Activated B cell treated with CpG ODN at 0.5 μM for 24 hours (primary cell): ENCODE measurements at regions not wholly inside any gene's neighbourhood (a gene's known extent, or its start where the extent isn't known, plus 50 kb on each side); places are given as distances from the start of the nearest gene placed in this dataset.

ENCODE experiments used
- ATAC-seq: fragments of 200-7000 bp; cut with Tn5 transposase; one replicate; pipeline ENCODE4 v1.10.0; 2021; ENCODE audit warnings: low read depth, mild to moderate bottlenecking, moderate library complexity
- CTCF ChIA-PET: fragments of 350-600 bp; sonication (Branson Sonifier 250); formaldehyde crosslinking; loops from one replicate; lab custom pipeline; 2021; ENCODE audit warnings: antibody characterized with exemption; lab: Charles Lee
- POLR2A ChIA-PET: fragments of 350-600 bp; sonication (Branson Sonifier 250); formaldehyde crosslinking; loops from one replicate; lab custom pipeline; 2021; ENCODE audit warnings: antibody characterized with exemption; lab: Charles Lee
- DNase-seq: peaks from one replicate; pipeline ENCODE4 v3.0.0; 2022
- H3K27ac Mint-ChIP-seq: one replicate; pipeline ENCODE4 v1.8.0; 2020; ENCODE audit warnings: mixed read lengths
- H3K27me3 Mint-ChIP-seq: one replicate; pipeline ENCODE4 v1.8.0; 2021; ENCODE audit warnings: mixed read lengths
- H3K36me3 Mint-ChIP-seq: one replicate; pipeline ENCODE4 v1.8.0; 2021; ENCODE audit warnings: low read depth, mixed read lengths
- H3K4me1 Mint-ChIP-seq: one replicate; pipeline ENCODE4 v1.8.0; 2021; ENCODE audit warnings: mixed read lengths
- H3K4me3 Mint-ChIP-seq: one replicate; pipeline ENCODE4 v1.8.0; 2020; ENCODE audit warnings: mild to moderate bottlenecking, mixed read lengths
- H3K9me3 Mint-ChIP-seq: one replicate; pipeline ENCODE4 v1.8.0; 2020; ENCODE audit warnings: mixed read lengths
- intact Hi-C: fragments of 100-400 bp; cut with micrococcal nuclease; formaldehyde crosslinking; loops from one replicate; pipeline ENCODE4 v1.15.1; 2024
- TF ChIP-seq, protein P1 (sequence below): fragments of 200-600 bp; IDR thresholded peaks from one replicate; pipeline ENCODE4 v1.8.0; 2022; ENCODE audit warnings: antibody characterized with exemption, mild to moderate bottlenecking

DNA sequence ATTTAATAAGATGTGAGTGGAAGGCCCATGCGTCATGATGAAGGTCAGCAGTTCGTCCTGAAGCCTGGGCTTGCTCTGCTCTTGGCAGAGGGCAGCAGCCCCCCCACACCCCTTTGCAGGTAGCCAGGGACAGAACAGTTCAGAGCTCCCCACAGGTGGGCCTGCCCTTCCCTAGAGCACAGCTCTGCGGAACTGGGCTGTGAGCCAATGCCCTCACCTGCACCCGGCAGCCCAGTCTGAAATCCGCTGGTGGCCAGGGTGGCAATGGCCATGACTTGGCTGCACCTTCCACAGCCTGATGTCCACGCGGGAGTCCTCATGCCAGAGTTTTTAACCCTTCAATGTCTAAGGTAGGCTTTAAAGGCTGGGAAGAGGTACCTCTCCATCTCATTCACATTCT, 136.7 kb downstream of the ACKR3 start:
- intact Hi-C loops: no loop called here
- TF ChIP-seq, protein P1, sequence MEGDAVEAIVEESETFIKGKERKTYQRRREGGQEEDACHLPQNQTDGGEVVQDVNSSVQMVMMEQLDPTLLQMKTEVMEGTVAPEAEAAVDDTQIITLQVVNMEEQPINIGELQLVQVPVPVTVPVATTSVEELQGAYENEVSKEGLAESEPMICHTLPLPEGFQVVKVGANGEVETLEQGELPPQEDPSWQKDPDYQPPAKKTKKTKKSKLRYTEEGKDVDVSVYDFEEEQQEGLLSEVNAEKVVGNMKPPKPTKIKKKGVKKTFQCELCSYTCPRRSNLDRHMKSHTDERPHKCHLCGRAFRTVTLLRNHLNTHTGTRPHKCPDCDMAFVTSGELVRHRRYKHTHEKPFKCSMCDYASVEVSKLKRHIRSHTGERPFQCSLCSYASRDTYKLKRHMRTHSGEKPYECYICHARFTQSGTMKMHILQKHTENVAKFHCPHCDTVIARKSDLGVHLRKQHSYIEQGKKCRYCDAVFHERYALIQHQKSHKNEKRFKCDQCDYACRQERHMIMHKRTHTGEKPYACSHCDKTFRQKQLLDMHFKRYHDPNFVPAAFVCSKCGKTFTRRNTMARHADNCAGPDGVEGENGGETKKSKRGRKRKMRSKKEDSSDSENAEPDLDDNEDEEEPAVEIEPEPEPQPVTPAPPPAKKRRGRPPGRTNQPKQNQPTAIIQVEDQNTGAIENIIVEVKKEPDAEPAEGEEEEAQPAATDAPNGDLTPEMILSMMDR: no peak
- H3K27ac Mint-ChIP-seq: no peak overlapping the region

GRCh38 chr2:236706803-236707202, 137.2 kb downstream of the ACKR3 start:
- Mint-ChIP-seq H3K27ac (no peak overlapping the region), H3K4me3 (no peak overlapping the region), H3K4me1 (no peaks in the 10 kb centered on the region), H3K36me3 (no peaks in the 10 kb centered on the region), H3K27me3 (no peaks in the 10 kb centered on the region), H3K9me3 (no peaks in the 10 kb centered on the region)
- ChIA-PET POLR2A (no interaction called here), CTCF (no interaction called here)
- intact Hi-C loops: no loop called here
- DNase-seq: no peak
- TF ChIP-seq, protein P1: no peak
- no peak for ATAC-seq

More for the DNA sequence above, 136.7 kb downstream of the ACKR3 start:
- H3K4me3 Mint-ChIP-seq: no peak overlapping the region
- H3K4me1 Mint-ChIP-seq: no peaks in the 10 kb centered on the region
- ChIA-PET POLR2A (no interaction called here), CTCF (no interaction called here)
- H3K9me3 Mint-ChIP-seq: no peaks in the 10 kb centered on the region
- no peaks in the 10 kb centered on the region for H3K36me3 Mint-ChIP-seq
- no peaks in the 10 kb centered on the region for H3K27me3 Mint-ChIP-seq
- ATAC-seq: no peak
- DNase-seq: no peak

DNA sequence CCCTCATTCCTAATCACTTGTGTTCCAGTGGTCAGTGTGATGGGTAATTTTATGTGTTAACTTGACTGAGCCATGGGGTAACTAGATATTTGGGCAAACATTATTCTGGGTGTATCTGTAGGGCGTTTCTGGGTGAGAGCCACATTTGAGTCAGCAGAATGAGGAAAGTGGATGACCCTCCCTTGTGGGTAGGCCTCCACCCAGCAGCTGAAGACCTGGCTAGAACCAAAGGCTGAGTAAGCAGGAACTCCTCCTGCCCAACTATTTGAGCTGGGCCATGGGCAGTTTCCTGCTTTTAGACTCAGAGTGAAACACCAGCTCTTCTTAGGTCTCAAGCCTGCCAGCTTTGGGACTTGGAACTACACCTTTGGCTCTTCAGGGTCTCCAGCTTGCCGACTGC, 141.8 kb downstream of the ACKR3 start:
- DNase-seq (no peak), ATAC-seq (no peak)
- CTCF ChIA-PET: no interaction called here
- TF ChIP-seq, protein P1: no peak
- Mint-ChIP-seq H3K36me3 (no peaks in the 10 kb centered on the region), H3K4me1 (no peaks in the 10 kb centered on the region), H3K27ac (no peak overlapping the region), H3K27me3 (peaks cover 12% of the 10 kb centered on the region), H3K9me3 (no peaks in the 10 kb centered on the region), H3K4me3 (no peak overlapping the region)
- intact Hi-C loops: no loop called here
- POLR2A ChIA-PET: no interaction called here

- Mint-ChIP-seq H3K9me3 (no peaks in the 10 kb centered on the region), H3K4me1 (no peaks in the 10 kb centered on the region), H3K36me3 (no peaks in the 10 kb centered on the region), H3K27ac (no peak overlapping the region), H3K4me3 (no peak overlapping the region), H3K27me3 (peaks cover 15% of the 10 kb centered on the region)
- intact Hi-C loops: no loop called here
- CTCF ChIA-PET: no interaction called here
- DNase-seq (no peak), ATAC-seq (no peak)
- POLR2A ChIA-PET: no interaction called here
- TF ChIP-seq, protein P1: no peak
Measured at GRCh38 chr2:236712304-236712703, 142.7 kb downstream of the ACKR3 start.

DNA sequence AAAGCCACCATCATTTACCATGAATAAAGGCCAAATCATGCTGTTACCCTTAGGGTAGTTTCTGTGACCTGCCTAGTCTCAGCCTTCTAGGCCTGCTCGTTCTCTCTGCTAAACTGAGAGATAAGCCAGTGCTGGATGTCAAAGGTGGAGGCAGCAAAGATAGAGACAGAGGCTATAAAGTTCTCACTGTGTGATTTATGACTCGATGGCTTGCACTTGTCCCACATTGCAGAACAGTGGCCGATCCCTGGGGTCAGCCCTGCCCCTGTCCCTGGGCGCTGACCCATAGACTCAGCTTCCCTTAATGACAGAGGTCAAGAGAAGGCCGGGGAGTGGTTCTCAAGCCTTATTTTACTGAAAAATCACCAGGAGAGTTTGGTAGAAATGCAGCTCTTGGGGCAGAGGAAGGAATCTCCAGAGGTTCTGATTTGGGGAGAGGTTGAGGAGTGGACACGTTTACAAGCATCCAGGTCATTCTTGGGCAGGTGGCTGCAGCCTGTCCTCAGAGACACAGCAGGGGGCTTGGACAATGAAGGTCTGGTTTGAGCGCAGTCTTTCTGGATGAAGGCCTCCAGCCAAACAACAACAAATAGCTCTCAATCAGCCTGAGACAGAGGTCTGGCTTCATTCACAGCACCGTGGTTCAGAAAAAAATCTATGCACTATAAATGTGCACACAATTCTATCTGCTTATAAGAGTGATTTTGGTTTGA, 143.5 kb downstream of the ACKR3 start:
- TF ChIP-seq, protein P1: no peak
- ChIA-PET POLR2A (no interaction called here), CTCF (no interaction called here)
- no peak for ATAC-seq
- intact Hi-C loops: no loop called here
- DNase-seq: no peak
- no peaks in the 10 kb centered on the region for H3K36me3 Mint-ChIP-seq
- H3K9me3 Mint-ChIP-seq: no peaks in the 10 kb centered on the region
- peaks cover 18% of the 10 kb centered on the region for H3K27me3 Mint-ChIP-seq
- no peaks in the 10 kb centered on the region for H3K4me1 Mint-ChIP-seq
- no peak overlapping the region for H3K27ac Mint-ChIP-seq
- H3K4me3 Mint-ChIP-seq: no peak overlapping the region
